Hematopoietic multipotent progenitor cell treated with erythropoietin and hydrocortisone succinate and interleukin-3 and kit ligand, for 17 days (in vitro differentiated cells): ENCODE measurements at regions not wholly inside any gene's neighbourhood (a gene's known extent, or its start where the extent isn't known, plus 50 kb on each side); places are given as distances from the start of the nearest gene placed in this dataset.
"Not testable (repeated sequence)": the region's sequence is repeated elsewhere in the genome, so short reads cannot be mapped to it uniquely, and the experiment has no call there.

Experiments
- DNase-seq: peaks from one replicate; pipeline ENCODE4 v3.0.0-alpha.2; 2015; ENCODE audit warnings: low spot score

- peak; percentile 52 for DNase-seq
Measured at GRCh38 chr17:21551081-21551881, 141.0 kb upstream of the KCNJ18 start.

DNA sequence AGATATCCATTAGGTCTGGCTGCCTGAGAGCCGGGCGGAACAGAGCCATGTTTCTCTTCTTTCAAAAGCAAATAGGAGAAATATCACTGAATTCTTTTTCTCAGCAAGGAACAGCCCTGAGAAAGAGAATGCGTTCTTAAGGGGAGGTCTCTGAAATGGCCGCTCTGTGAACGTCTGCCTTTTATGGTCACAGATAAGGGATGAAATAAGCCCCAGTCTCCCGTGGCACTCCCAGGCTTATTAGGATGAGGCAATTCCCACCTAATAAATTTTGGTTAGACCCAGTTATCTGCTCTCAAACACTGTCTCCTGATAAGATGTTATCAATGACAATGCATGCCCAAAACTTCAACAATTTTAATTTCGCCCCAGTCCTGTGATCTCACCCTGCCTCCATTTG, 133.4 kb upstream of the KCNJ18 start:
- not testable (repeated sequence) for DNase-seq

- no peak for DNase-seq
Measured at GRCh38 chr17:21564262-21564661, 128.1 kb upstream of the KCNJ18 start.

- DNase-seq = not testable (repeated sequence)
Measured at GRCh38 chr17:21564757-21565156, 127.6 kb upstream of the KCNJ18 start.

GRCh38 chr17:21570427-21570826, 121.9 kb upstream of the KCNJ18 start:
- not testable (repeated sequence) for DNase-seq

DNA sequence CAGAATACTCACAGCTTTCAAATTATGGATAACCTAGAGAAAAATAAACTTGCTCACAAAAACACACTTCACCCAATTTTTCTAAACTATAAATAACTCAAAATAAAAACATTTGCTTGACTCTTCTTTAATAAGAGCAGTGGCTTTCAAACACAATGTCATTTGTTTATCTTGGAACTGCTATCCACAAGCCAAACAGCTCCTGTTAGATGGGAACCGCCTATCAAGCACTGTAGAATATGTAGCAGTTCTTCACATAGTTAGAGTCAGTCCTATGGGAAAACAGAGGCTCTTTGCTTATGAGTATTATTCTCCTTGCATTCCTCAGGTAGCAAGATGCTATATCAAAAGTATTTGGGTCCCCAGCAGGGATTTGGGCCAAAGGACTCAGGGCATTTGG, 120.2 kb upstream of the KCNJ18 start:
- not testable (repeated sequence) for DNase-seq

DNA sequence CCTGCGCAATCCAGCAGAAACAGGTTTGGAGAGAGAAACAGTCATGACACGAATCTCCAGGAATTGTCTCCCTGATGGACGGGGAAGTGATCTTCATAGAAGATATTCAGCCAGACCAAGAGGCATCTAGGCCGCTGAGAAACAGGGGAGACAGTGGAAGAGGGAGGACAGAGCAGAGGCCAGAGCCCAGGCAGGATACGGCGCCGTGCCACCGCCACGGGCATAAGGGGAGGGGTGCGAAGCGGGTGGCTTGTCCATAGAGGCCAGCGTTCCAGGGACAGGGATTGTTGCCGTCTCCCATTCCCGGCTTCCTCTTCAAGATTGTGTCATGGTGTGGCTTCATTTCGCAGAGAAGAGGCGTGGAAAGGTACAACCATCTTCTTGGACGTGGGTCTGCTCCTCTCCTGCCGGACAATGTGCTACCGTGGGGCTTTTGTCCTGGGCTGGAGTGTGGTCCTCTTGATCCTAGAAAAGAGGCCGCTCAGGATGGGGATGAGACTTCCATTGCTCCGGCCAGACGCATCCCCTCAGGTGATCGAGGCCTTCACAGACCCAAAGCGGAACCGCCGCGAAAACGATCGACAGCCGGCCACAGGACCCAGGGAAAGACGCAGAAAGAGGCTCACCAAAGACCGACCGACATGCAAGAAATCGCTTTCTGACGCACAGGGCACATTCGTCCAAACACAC, 118.9 kb upstream of the KCNJ18 start:
- not testable (repeated sequence) for DNase-seq

DNA sequence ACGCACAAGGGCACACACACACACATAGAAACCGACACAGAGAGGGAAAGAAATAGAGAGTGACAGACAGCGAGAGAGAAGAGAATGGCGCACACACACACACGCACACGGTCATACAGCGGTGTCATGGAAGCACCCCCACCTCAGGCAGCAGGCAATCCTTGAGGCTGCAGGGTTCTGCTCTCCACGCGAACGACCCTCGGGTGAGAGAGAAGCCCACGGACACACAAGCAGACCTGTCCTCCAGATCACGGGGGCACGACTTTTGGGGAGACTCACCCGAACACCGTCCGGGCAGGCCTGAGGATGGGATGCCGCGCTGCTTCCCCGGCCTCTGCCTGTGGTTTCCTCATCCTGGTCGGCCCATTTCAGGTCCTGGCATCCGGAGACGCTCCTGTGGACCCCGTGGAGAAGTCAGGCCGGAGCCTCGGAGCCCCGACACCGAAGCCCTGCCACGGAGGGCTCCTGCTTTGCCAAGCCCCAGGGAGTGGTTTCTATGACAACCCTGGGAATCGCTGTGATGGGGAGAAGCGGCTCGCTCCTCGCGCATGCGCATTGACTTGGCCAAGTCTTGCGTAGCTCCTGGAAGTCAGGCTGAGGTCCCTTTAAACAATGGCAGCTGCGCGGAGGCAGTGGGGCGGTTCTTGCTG, 118.2 kb upstream of the KCNJ18 start:
- no peak for DNase-seq

DNA sequence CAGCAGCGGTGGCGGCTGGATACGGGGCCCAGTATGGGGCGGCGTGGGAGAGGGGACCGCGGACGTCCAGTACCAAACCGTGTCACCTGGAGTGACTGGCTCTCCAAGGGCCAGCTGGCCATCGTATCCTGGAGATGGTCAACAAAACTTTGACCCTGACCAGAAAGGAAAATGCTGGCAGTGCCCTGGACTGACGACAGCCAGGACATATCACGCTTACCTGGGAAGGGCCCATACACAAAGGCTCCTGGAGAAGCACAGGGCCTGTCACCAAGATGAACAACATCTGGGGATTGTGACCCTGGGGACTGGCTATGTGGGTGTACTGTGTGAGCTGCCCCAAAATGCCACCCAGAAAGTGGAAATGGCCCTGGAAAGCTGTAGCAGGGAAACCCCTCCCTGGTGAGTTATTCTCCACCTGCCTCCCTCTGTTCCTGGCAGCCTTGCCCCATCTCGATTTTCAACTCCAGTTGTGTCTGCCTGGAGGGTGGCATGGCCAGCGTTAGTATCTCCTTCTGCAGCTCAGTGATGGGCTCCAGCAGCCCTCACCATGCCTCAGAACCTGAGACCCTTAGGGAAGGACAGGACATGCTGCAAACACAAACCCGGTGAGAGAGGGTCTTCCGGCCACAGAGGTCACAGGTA, 117.6 kb upstream of the KCNJ18 start:
- not testable (repeated sequence) for DNase-seq

GRCh38 chr17:21578783-21579182, 113.5 kb upstream of the KCNJ18 start:
- DNase-seq = not testable (repeated sequence)

DNA sequence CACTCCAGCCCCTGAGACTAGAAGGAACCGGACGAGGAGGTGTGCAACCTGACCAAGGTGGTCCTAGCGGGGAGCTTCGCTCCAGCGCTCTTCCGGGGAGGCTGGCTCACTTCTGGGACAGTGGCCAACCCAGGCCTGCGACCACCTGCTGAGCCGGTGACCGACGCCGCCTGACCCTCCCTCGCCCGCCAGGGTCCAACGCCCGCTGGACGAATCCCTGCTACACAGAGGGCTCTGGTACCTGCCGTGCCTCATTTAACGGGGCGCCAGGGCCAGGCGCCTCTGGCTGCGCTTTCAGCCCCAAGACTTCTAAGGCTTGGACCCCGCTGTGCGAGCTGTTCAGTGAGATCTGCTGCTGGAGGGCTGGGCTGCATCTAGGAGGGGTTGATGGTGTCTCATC, 99.5 kb upstream of the KCNJ18 start:
- no peak for DNase-seq

GRCh38 chr17:21593452-21594105, 98.7 kb upstream of the KCNJ18 start:
- DNase-seq = not testable (repeated sequence)

- DNase-seq = no peak
Measured at GRCh38 chr17:21595086-21595485, 97.2 kb upstream of the KCNJ18 start.

GRCh38 chr17:21602176-21602575, 90.1 kb upstream of the KCNJ18 start:
- DNase-seq = no peak

GRCh38 chr17:21603292-21603691, 89.0 kb upstream of the KCNJ18 start:
- DNase-seq = not testable (repeated sequence)

- not testable (repeated sequence) for DNase-seq
Measured at GRCh38 chr17:21611443-21611842, 80.9 kb upstream of the KCNJ18 start.

- not testable (repeated sequence) for DNase-seq
Measured at GRCh38 chr17:21612123-21613070, 79.9 kb upstream of the KCNJ18 start.

- no peak for DNase-seq
Measured at GRCh38 chr17:21613071-21613429, 79.3 kb upstream of the KCNJ18 start.

DNA sequence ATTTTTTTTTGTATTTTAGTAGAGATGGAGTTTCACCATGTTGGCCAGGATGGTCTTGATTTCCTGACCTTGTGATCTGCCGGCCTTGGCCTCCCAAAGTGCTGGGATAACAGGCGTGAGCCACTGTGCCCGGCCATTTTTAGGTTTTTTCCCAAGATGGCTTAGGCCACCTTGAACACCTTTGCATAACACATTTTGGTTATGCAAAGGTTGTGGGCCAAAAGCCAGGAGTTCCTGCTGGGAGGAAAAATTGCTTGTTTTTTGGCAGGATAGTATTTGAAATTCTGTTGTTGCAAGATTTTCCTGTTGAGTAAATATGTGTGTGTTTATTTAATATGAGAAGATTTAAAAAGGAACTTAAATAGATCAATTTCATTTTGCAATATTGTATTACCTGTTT, 65.3 kb upstream of the KCNJ18 start:
- not testable (repeated sequence) for DNase-seq
